OCI-M2 (cell line): ENCODE measurements at regions not wholly inside any gene's neighbourhood (a gene's known extent, or its start where the extent isn't known, plus 50 kb on each side); places are given as distances from the start of the nearest gene placed in this dataset.
"Not testable (repeated sequence)": the region's sequence is repeated elsewhere in the genome, so short reads cannot be mapped to it uniquely, and the experiment has no call there.

ENCODE experiments used
- DNase-seq: peaks from one replicate; lab custom pipeline; 2025; ENCODE audit not compliant: unreplicated experiment; lab: John Stamatoyannopoulos, UW

GRCh38 chr21:41570791-41571355 lies 62.9 kb upstream of the TMPRSS2 start:
- no peak for DNase-seq

DNA sequence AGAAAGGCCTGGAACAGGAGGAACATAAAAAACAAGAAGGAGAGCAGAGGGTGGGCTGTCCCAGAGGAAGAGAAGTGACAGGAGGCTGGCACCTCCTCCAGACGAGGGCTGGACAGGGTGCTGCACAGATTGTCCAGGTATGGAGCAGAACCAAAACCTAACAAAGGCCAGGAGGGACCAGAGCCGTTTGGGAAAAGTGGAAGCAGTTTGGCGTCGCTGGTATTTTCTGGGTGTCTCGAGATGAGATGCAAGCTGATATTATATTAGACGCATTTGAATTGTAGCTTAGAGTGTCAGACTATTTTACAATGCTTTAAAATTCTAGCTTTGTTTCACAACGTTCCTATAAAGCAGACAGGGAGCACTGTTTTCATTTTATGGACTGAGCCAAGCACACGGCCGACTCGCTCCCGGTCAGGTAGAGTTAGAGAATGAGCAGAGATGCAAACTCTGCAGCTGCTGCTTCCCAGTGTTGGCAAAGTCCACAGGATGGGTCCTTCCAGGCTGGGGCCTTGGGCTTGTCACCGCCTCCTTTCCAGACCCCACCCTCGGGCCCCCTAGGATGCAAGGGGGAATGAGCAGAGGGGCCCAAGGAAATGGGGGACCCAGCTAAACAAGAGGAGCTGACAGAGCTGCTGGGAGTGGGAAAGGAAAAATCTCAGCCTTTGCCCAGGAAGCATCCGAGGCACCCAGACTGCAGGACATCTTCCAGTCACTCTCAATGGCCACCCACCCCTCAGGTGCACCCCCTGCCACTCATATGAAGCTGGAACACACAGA lies 60.8 kb upstream of the TMPRSS2 start:
- DNase-seq: no peak

GRCh38 chr21:41567901-41568510 lies 60.0 kb upstream of the TMPRSS2 start:
- no peak for DNase-seq

DNA sequence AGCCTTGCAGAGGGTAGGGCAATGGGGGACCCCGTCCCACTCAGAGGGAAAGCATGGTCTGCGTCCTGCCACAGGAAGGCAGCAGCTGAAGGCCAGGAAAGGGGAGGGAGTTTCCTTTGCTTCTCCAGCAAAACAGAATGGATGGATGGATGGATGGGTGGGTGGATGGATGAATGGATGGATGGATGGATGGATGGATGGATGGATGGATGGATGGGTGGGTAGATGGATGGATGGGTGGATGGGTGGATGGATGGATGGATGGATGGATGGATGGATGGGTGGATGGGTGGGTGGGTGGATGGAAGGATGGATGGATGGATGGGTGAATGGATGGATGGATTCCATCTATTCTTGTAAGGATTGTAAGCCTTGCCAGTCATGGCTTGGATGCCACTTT lies 59.3 kb upstream of the TMPRSS2 start:
- not testable (repeated sequence) for DNase-seq

- no peak for DNase-seq
These were observed 58.6 kb upstream of the TMPRSS2 start for GRCh38 chr21:41566500-41567014.

GRCh38 chr21:41565550-41565949 lies 57.6 kb upstream of the TMPRSS2 start:
- DNase-seq: no peak

DNA sequence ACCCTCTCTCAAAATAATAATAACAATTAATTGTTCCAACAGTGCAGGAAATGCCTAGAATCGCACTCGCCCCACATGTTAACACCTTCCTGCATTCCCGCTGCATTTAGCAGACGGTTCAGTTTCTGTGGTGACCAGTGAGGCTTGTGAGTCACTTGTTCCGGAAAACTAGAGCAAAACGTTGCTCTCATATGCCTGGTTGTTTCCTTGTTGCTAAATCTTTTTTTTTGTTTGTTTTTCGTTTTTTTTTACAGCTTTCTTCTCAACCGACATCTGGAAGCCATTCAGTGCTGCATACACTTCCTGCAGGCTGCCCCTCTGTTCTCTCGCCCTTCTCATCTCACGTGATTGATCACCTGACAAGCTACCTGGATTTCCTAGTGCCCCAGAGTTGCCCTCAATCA lies 56.9 kb upstream of the TMPRSS2 start:
- no peak for DNase-seq

DNA sequence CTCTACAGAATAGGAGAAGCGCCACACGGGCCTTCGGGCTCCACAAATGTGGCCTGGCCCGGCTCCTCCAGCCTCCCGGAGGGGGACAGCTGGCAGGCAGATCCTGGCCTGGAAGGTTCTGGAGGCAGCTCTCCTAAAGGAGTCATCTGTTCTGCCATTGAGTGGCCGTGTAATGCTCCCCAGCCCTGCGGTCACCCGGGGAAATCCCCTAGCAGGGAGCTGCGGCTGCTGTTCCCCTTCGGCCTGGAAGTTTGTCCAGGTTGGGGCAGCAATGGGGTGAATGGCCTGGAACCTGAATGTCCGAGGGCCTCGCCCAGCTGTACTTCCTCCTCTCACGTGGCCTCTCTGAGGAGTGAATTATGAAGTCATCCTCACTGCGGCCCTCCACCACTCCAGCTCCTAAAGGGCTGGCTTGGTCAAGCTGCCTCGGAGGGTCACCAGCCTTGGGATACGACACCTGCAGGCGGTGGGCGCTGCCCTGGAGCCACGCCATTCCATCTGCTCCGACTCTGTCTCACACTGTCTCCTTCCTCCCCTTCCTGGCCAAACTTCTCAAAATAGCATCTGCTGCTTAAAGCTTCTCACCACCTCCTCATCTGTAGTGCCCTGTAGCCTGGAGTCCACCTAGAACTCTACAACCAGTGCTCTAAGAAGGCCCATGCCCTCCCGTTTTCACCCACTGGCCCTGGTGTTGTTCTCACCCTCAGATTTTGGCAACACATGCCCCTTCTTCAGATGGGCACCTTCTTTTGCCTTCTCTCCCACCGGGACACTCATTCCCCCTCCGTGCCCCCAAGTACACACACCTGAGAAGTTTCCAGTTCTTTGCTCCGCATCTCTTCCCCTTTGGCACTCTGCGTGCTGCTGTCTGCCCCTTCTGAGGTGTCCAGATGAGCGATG lies 54.4 kb upstream of the TMPRSS2 start:
- no peak for DNase-seq

- DNase-seq: no peak
These were observed 53.7 kb upstream of the TMPRSS2 start for GRCh38 chr21:41561701-41562100.

- no peak for DNase-seq
These were observed 52.8 kb upstream of the TMPRSS2 start for GRCh38 chr21:41560661-41561158.

- DNase-seq: no peak
These were observed 52.0 kb upstream of the TMPRSS2 start for GRCh38 chr21:41559658-41560631.

GRCh38 chr21:41558842-41559241 lies 50.9 kb upstream of the TMPRSS2 start:
- DNase-seq: no peak

- DNase-seq: no peak
These were observed 49.9 kb upstream of the TMPRSS2 start for GRCh38 chr21:41557884-41558283.
